OCI-LY7 (cell line): ENCODE measurements at regions not wholly inside any gene's neighbourhood (a gene's known extent, or its start where the extent isn't known, plus 50 kb on each side); places are given as distances from the start of the nearest gene placed in this dataset.

ENCODE experiments used
- BruUV-seq: library from RNA; stranded (reverse); fragments of 400-500 nt; replicated peaks from 2 replicates; lab custom pipeline; 2021; lab: Mats Ljungman, UMichigan
- CTCF ChIA-PET: fragments of 300-600 bp; sonication (Branson Sonifier 250); formaldehyde crosslinking; loops from one replicate; lab custom pipeline; 2022; ENCODE audit warnings: antibody characterized with exemption; ENCODE audit not compliant: unreplicated experiment; lab: Charles Lee
- POLR2A ChIA-PET: fragments of 300-600 bp; sonication (Branson Sonifier 250); formaldehyde crosslinking; loops from one replicate; lab custom pipeline; 2022; ENCODE audit warnings: antibody characterized with exemption; lab: Charles Lee
- DNase-seq: peaks from one replicate; pipeline ENCODE4 v3.0.0-alpha.2; 2015; ENCODE audit warnings: low spot score
- H2AFZ ChIP-seq: fragments of 200-600 bp; sonication (generic), shearing (Covaris generic); 2 replicates; pipeline ENCODE4 v1.6.1; 2014; ENCODE audit warnings: mild to moderate bottlenecking, antibody characterized with exemption, low read length, moderate library complexity
- H3K27ac ChIP-seq: fragments of 200-600 bp; sonication (generic); 2 replicates; pipeline ENCODE4 v1.5.1; 2014; ENCODE audit warnings: mixed run types, low read depth, mild to moderate bottlenecking, moderate library complexity, low read length, inconsistent platforms; ENCODE audit not compliant: poor library complexity, severe bottlenecking
- H3K36me3 ChIP-seq: fragments of 200-600 bp; sonication (generic); 2 replicates; pipeline ENCODE4 v1.6.1; 2014; ENCODE audit warnings: mild to moderate bottlenecking, antibody characterized with exemption, low read length, moderate library complexity, mixed read lengths; ENCODE audit not compliant: insufficient read depth
- H3K4me1 ChIP-seq: fragments of 200-600 bp; sonication (generic); 2 replicates; pipeline ENCODE4 v1.5.1; 2014; ENCODE audit warnings: mild to moderate bottlenecking, low read length; ENCODE audit not compliant: insufficient read depth, poor library complexity, severe bottlenecking
- H3K4me2 ChIP-seq: fragments of 200-600 bp; sonication (generic); 2 replicates; pipeline ENCODE4 v1.6.1; 2014; ENCODE audit warnings: mild to moderate bottlenecking, low read length
- H3K4me3 ChIP-seq: fragments of 200-600 bp; sonication (generic); 2 replicates; pipeline ENCODE4 v1.5.1; 2014; ENCODE audit warnings: mild to moderate bottlenecking, low read depth, low read length; ENCODE audit not compliant: poor library complexity, severe bottlenecking
- H3K79me2 ChIP-seq: fragments of 200-600 bp; sonication (generic); 2 replicates; pipeline ENCODE4 v1.6.1; 2016; ENCODE audit warnings: low read depth, mild to moderate bottlenecking, low read length, moderate library complexity, mixed read lengths; ENCODE audit not compliant: insufficient read depth
- H3K9me2 ChIP-seq: fragments of 200-600 bp; sonication (generic); 2 replicates; pipeline ENCODE4 v1.6.1; 2016; ENCODE audit warnings: mild to moderate bottlenecking, low read length, mixed read lengths; ENCODE audit not compliant: insufficient read depth
- H3K9me3 ChIP-seq: fragments of 200-600 bp; sonication (generic); 2 replicates; pipeline ENCODE4 v1.6.1; 2014; ENCODE audit warnings: mild to moderate bottlenecking, mixed run types, low read length, mixed read lengths
- H4K20me1 ChIP-seq: fragments of 200-600 bp; sonication (generic); 2 replicates; pipeline ENCODE4 v1.6.1; 2014; ENCODE audit warnings: mild to moderate bottlenecking, antibody characterized with exemption, low read length, moderate library complexity, mixed read lengths; ENCODE audit not compliant: insufficient read depth
- EZH2phosphoT487 ChIP-seq: fragments of 200-600 bp; sonication (generic); IDR thresholded peaks from 2 replicates; pipeline ENCODE4 v1.6.1; 2018; ENCODE audit warnings: low read depth, borderline replicate concordance, mild to moderate bottlenecking, mixed run types, antibody characterized with exemption, low read length, moderate library complexity, mixed read lengths
- intact Hi-C: fragments of 100-400 bp; cut with micrococcal nuclease; formaldehyde crosslinking; loops from one replicate; pipeline ENCODE4 v1.10.0; 2022; ENCODE audit not compliant: unreplicated experiment
- TF ChIP-seq, protein P1 (sequence below): fragments of 200-600 bp; sonication (generic); conservative IDR thresholded peaks from 2 replicates; pipeline ENCODE4 v1.5.1; 2014; ENCODE audit warnings: mild to moderate bottlenecking, antibody characterized with exemption, low read length, moderate library complexity, mixed read lengths

DNA sequence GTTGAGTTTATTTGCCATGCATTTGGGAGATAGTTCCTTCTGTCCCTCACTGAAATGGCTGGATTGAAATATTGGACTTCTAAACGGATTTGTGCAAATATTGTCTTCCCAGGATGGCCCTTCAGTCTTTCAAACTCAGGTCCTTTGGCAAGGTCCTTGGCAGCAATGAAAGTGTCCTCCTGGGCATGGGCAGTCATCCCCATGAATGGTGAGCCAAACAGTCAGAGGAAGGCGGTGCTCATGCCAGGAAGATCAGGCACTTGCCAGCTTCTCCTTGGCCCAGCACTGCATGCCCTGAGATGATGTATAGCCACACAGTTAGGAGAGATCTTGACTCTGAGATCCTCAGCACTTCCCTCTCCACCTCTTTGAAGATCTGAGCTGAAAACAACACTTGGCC, 221.4 kb upstream of the KLF4 start:
- no peak overlapping the region for H2AFZ ChIP-seq
- H3K36me3 ChIP-seq: no peaks in the 10 kb centered on the region
- no peak overlapping the region for H3K27ac ChIP-seq
- intact Hi-C loops: no loop called here
- H3K4me2 ChIP-seq: no peak overlapping the region
- no peak overlapping the region for H3K4me3 ChIP-seq
- no peaks in the 10 kb centered on the region for H3K9me2 ChIP-seq
- no peaks in the 10 kb centered on the region for H4K20me1 ChIP-seq
- no peaks in the 10 kb centered on the region for H3K79me2 ChIP-seq
- H3K4me1 ChIP-seq: no peaks in the 10 kb centered on the region
- no peak for DNase-seq
- ChIA-PET POLR2A (interaction anchor here (0.7 to 1.2 kb wide), 2 partner anchors 19 to 1714 kb away, joined by 3 read pairs; no protein-coding TSS in a partner anchor), CTCF (no interaction called here)
- TF ChIP-seq, protein P1, sequence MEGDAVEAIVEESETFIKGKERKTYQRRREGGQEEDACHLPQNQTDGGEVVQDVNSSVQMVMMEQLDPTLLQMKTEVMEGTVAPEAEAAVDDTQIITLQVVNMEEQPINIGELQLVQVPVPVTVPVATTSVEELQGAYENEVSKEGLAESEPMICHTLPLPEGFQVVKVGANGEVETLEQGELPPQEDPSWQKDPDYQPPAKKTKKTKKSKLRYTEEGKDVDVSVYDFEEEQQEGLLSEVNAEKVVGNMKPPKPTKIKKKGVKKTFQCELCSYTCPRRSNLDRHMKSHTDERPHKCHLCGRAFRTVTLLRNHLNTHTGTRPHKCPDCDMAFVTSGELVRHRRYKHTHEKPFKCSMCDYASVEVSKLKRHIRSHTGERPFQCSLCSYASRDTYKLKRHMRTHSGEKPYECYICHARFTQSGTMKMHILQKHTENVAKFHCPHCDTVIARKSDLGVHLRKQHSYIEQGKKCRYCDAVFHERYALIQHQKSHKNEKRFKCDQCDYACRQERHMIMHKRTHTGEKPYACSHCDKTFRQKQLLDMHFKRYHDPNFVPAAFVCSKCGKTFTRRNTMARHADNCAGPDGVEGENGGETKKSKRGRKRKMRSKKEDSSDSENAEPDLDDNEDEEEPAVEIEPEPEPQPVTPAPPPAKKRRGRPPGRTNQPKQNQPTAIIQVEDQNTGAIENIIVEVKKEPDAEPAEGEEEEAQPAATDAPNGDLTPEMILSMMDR: no peak
- TF ChIP-seq EZH2phosphoT487: no peak
- BruUV-seq: no TSS peak
- no peaks in the 10 kb centered on the region for H3K9me3 ChIP-seq

DNA sequence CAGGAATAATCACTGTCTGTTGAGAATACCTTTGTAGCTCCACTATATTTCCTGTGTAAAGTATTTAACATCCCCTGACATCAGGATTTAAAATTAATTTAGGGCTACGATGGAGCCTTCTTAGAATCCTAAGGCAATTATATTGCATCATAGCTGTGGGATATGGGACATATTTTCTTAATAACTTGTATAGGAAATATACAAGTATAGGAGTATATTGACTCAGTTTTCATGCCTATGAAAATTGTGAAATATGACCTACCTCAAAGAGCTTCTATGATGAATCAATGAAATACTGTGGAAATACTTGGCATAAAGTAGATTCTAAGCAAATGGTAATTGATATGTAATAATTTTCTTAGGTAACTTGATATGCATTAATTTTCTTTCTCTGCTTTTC, 221.0 kb upstream of the KLF4 start:
- POLR2A ChIA-PET: interaction anchor here (0.5 to 0.9 kb wide), 4 partner anchors 9 to 1714 kb away, joined by 3 to 4 read pairs (median 3); no protein-coding TSS in a partner anchor

GRCh38 chr9:107708791-107709190, 219.2 kb upstream of the KLF4 start:
- CTCF ChIA-PET: no interaction called here
- H3K9me3 ChIP-seq: no peaks in the 10 kb centered on the region
- H4K20me1 ChIP-seq: no peaks in the 10 kb centered on the region
- no peaks in the 10 kb centered on the region for H3K9me2 ChIP-seq
- H3K4me3 ChIP-seq: no peak overlapping the region
- no peak overlapping the region for H3K4me2 ChIP-seq
- no peaks in the 10 kb centered on the region for H3K79me2 ChIP-seq
- no peak overlapping the region for H2AFZ ChIP-seq
- no peaks in the 10 kb centered on the region for H3K36me3 ChIP-seq
- POLR2A ChIA-PET: interaction anchor here (0.6 kb wide), 1 partner anchor 438 kb away, joined by 5 read pairs; no protein-coding TSS in a partner anchor
- intact Hi-C loops: no loop called here
- no TSS peak for BruUV-seq
- H3K4me1 ChIP-seq: no peaks in the 10 kb centered on the region
- TF ChIP-seq, protein P1: no peak
- no peak for TF ChIP-seq EZH2phosphoT487
- no peak overlapping the region for H3K27ac ChIP-seq
- no peak for DNase-seq

More for the DNA sequence above, 221.0 kb upstream of the KLF4 start:
- Histone ChIP-seq H3K4me3 (no peak overlapping the region), H3K36me3 (no peaks in the 10 kb centered on the region), H3K4me2 (no peak overlapping the region), H2AFZ (no peak overlapping the region), H3K9me2 (no peaks in the 10 kb centered on the region), H3K4me1 (no peaks in the 10 kb centered on the region), H3K9me3 (no peaks in the 10 kb centered on the region), H4K20me1 (no peaks in the 10 kb centered on the region), H3K79me2 (no peaks in the 10 kb centered on the region), H3K27ac (no peak overlapping the region)
- no TSS peak for BruUV-seq
- intact Hi-C loops: no loop called here
- no peak for DNase-seq
- CTCF ChIA-PET: no interaction called here
- TF ChIP-seq, protein P1: no peak
- TF ChIP-seq EZH2phosphoT487: no peak
